GM13977 (cell line): ENCODE measurements at regions not wholly inside any gene's neighbourhood (a gene's known extent, or its start where the extent isn't known, plus 50 kb on each side); places are given as distances from the start of the nearest gene placed in this dataset.

Experiments
- DNase-seq: peaks from one replicate; pipeline ENCODE4 v3.0.0; 2012; ENCODE audit warnings: low spot score
- in situ Hi-C: fragments of 300-500 bp; cut with MboI; formaldehyde crosslinking; loops from one replicate; pipeline ENCODE4 v1.12.0; 2022; ENCODE audit warnings: low sequenced_read_pairs, low pct_unique_long_range_greater_than_20kb, mixed read lengths, inconsistent platforms; ENCODE audit not compliant: unreplicated experiment
- TF ChIP-seq, protein P1 (sequence below): IDR thresholded peaks from 2 replicates; pipeline ENCODE4 v1.5.1; 2012; ENCODE audit warnings: mild to moderate bottlenecking, control low read depth; ENCODE audit not compliant: insufficient read depth; ENCODE audit errors: extremely low read depth, missing control alignments

GRCh38 chr1:184296466-184297243, 90.2 kb upstream of the C1orf21 start:
- TF ChIP-seq, protein P1, sequence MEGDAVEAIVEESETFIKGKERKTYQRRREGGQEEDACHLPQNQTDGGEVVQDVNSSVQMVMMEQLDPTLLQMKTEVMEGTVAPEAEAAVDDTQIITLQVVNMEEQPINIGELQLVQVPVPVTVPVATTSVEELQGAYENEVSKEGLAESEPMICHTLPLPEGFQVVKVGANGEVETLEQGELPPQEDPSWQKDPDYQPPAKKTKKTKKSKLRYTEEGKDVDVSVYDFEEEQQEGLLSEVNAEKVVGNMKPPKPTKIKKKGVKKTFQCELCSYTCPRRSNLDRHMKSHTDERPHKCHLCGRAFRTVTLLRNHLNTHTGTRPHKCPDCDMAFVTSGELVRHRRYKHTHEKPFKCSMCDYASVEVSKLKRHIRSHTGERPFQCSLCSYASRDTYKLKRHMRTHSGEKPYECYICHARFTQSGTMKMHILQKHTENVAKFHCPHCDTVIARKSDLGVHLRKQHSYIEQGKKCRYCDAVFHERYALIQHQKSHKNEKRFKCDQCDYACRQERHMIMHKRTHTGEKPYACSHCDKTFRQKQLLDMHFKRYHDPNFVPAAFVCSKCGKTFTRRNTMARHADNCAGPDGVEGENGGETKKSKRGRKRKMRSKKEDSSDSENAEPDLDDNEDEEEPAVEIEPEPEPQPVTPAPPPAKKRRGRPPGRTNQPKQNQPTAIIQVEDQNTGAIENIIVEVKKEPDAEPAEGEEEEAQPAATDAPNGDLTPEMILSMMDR, result no peak

DNA sequence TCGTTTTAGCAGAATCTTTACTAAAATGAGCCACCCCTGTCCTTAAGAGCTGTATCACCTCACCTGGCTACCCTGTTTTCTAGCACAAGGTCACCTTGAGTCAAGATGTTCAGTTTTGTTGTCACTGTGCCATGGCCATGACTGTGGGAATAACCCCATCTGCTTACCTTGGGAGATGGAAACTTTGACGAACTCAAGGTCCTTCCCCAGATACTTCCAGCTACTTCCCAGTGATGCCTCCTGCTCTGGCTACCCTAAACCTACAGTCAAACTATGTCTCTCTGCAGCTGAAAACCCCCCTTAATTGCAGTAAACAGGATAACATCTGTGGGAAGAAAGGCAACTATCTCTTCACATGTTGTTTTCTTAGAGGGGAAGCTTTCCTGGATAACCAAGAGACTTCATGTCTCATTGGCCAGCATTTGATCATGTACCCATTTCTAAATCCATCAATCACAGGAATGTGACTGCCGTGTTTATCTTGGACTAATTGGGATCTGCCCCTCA, 89.5 kb upstream of the C1orf21 start:
- DNase-seq, result no peak
- in situ Hi-C loops, result no loop called here
- TF ChIP-seq, protein P1, result no peak

More at GRCh38 chr1:184296466-184297243, 90.2 kb upstream of the C1orf21 start:
- no peak for DNase-seq
- in situ Hi-C loops, result no loop called here

GRCh38 chr1:184298440-184299405, 88.1 kb upstream of the C1orf21 start:
- no peak for DNase-seq
- TF ChIP-seq, protein P1, result no peak
- in situ Hi-C loops, result no loop called here

- DNase-seq, result no peak
- in situ Hi-C loops, result no loop called here
- TF ChIP-seq, protein P1, result no peak
These were observed 87.4 kb upstream of the C1orf21 start for GRCh38 chr1:184299406-184299790.

DNA sequence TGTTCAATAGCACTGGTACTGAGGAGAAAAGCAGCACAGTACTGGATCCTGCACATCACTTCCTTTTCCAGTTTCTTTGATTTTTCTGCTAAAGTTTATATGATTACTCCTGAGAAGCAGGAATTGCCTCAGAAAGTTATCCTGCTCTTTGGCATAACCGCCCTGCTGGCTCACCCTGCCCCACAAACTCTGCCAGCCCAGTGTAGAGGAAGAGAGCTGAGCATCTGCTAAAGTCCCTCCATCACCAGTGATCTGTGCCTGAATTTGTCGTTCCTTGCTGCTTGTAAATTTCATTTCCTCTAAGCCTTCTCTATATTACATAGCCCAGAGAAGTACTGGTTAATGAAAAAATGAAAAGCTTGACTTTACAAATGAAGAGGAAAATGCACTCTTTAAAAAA, 87.0 kb upstream of the C1orf21 start:
- TF ChIP-seq, protein P1, result no peak
- no peak for DNase-seq

GRCh38 chr1:184300446-184300845, 86.4 kb upstream of the C1orf21 start:
- DNase-seq, result no peak
- TF ChIP-seq, protein P1, result no peak
- in situ Hi-C loops, result no loop called here

More for the DNA sequence above, 87.0 kb upstream of the C1orf21 start:
- in situ Hi-C loops, result no loop called here
